Right cardiac atrium (tissue), 5 donors: ENCODE measurements at regions not wholly inside any gene's neighbourhood (a gene's known extent, or its start where the extent isn't known, plus 50 kb on each side); places are given as distances from the start of the nearest gene placed in this dataset.

Source experiments
- ATAC-seq, 2 donors: fragments of 200-7000 bp; cut with Tn5 transposase; one replicate each; pipeline versions ENCODE4 v1.8.0 to v1.9.1; 2020; ENCODE audit warnings: moderate library complexity in 2 of 2, mild to moderate bottlenecking in 1 of 2
- DNase-seq, 3 donors: peaks; one replicate each; pipeline ENCODE4 v3.0.0-alpha.2; 2020
- H3K27ac ChIP-seq: one replicate; pipeline ENCODE4 v1.5.1; 2013; ENCODE audit warnings: mild to moderate bottlenecking, low read length, control low read depth, moderate library complexity
- H3K27me3 ChIP-seq: one replicate; pipeline ENCODE4 v1.6.1; 2013; ENCODE audit not compliant: control insufficient read depth, insufficient read depth
- H3K4me1 ChIP-seq: one replicate; pipeline ENCODE4 v1.6.1; 2013; ENCODE audit warnings: low read length; ENCODE audit not compliant: control insufficient read depth, insufficient read depth
- H3K4me3 ChIP-seq: one replicate; pipeline ENCODE4 v1.5.1; 2013; ENCODE audit warnings: low read length, control low read depth
- H3K9me3 ChIP-seq: one replicate; pipeline ENCODE4 v1.6.1; 2013; ENCODE audit warnings: low read length; ENCODE audit not compliant: control insufficient read depth
- WGBS: extraction: QIAGEN DNeasy Blood & Tissue Kit; methylation state at CpG from one replicate; pipeline ENCODE4 v1.1.7; 2013; 5-methylcytosine and 5-hydroxymethylcytosine counted together
- intact Hi-C, 4 donors: fragments of 100-400 bp; cut with DNase I; formaldehyde crosslinking; loops; one replicate each; pipeline versions ENCODE4 v1.11.0 to v1.14.0; 2022 to 2023
- donor health status: healthy with polysubstance abuse.
- donor health status: DM: no; HTN: yes; CAD: no.
- donor health status: DM: no; HTN: no; CAD: no.
- donor health status: DM: no; HTN: yes; CAD: no; lungs with severe emphysema.
- donor health status: DM: yes; HTN: yes; CAD: no.

- H3K9me3 ChIP-seq: no peaks in the 10 kb centered on the region
- intact Hi-C loops: no loop called here
- WGBS: 36% methylated on average over 1 of the region's 1 CpG
- no peaks in the 10 kb centered on the region for H3K4me1 ChIP-seq
- no peaks in the 10 kb centered on the region for H3K27me3 ChIP-seq
- DNase-seq (no peak), ATAC-seq (no peak)
- no peak overlapping the region for H3K4me3 ChIP-seq
- no peak overlapping the region for H3K27ac ChIP-seq
Measured at GRCh38 chr5:109962882-109963603, 273.3 kb downstream of the MAN2A1 start.

GRCh38 chr5:109964136-109964535 is 274.4 kb downstream of the MAN2A1 start:
- Histone ChIP-seq H3K4me1 (no peaks in the 10 kb centered on the region), H3K27ac (no peak overlapping the region), H3K4me3 (no peak overlapping the region), H3K9me3 (no peaks in the 10 kb centered on the region), H3K27me3 (no peaks in the 10 kb centered on the region)
- 88% methylated on average over 3 of the region's 3 CpGs for WGBS
- intact Hi-C loops: no loop called here
- DNase-seq (no peak), ATAC-seq (no peak)

GRCh38 chr5:109965634-109966033 is 275.9 kb downstream of the MAN2A1 start:
- Histone ChIP-seq H3K27ac (no peak overlapping the region), H3K9me3 (no peaks in the 10 kb centered on the region), H3K4me3 (no peak overlapping the region), H3K4me1 (no peaks in the 10 kb centered on the region), H3K27me3 (no peaks in the 10 kb centered on the region)
- intact Hi-C loops: no loop called here
- WGBS: 76% methylated on average over 3 of the region's 3 CpGs
- ATAC-seq (no peak), DNase-seq (no peak)

- intact Hi-C loops: no loop called here
- ATAC-seq (no peak), DNase-seq (no peak)
- Histone ChIP-seq H3K4me3 (no peak overlapping the region), H3K4me1 (no peaks in the 10 kb centered on the region), H3K9me3 (no peaks in the 10 kb centered on the region), H3K27me3 (no peaks in the 10 kb centered on the region), H3K27ac (no peak overlapping the region)
- WGBS: 91% methylated on average over 1 of the region's 1 CpG
Measured at GRCh38 chr5:109971968-109972367, 282.2 kb downstream of the MAN2A1 start.

GRCh38 chr5:109981979-109982378 is 292.3 kb downstream of the MAN2A1 start:
- Histone ChIP-seq H3K4me1 (no peaks in the 10 kb centered on the region), H3K4me3 (no peak overlapping the region), H3K27ac (no peak overlapping the region), H3K9me3 (no peaks in the 10 kb centered on the region), H3K27me3 (no peaks in the 10 kb centered on the region)
- no peak for ATAC-seq
- no peak for DNase-seq
- intact Hi-C loops: no loop called here

GRCh38 chr5:109982966-109983534 is 293.3 kb downstream of the MAN2A1 start:
- Histone ChIP-seq H3K4me1 (no peaks in the 10 kb centered on the region), H3K27ac (no peak overlapping the region), H3K27me3 (no peaks in the 10 kb centered on the region), H3K9me3 (no peaks in the 10 kb centered on the region), H3K4me3 (no peak overlapping the region)
- ATAC-seq (no peak), DNase-seq (no peak)
- intact Hi-C loops: no loop called here
- 78% methylated on average over 3 of the region's 3 CpGs for WGBS

GRCh38 chr5:109986726-109987125 is 297.0 kb downstream of the MAN2A1 start:
- DNase-seq (no peak), ATAC-seq (no peak)
- no peak overlapping the region for H3K4me3 ChIP-seq
- H3K27me3 ChIP-seq: no peaks in the 10 kb centered on the region
- H3K4me1 ChIP-seq: no peaks in the 10 kb centered on the region
- no peaks in the 10 kb centered on the region for H3K9me3 ChIP-seq
- no peak overlapping the region for H3K27ac ChIP-seq
- WGBS: 80% methylated on average over 2 of the region's 2 CpGs
- intact Hi-C loops: no loop called here

- Histone ChIP-seq H3K27ac (no peak overlapping the region), H3K27me3 (no peaks in the 10 kb centered on the region), H3K4me1 (no peaks in the 10 kb centered on the region), H3K4me3 (no peak overlapping the region), H3K9me3 (no peaks in the 10 kb centered on the region)
- 0% methylated on average over 1 of the region's 1 CpG for WGBS
- no peak for ATAC-seq
- DNase-seq: no peak
- intact Hi-C loops: no loop called here
Measured at GRCh38 chr5:109987355-109987754, 297.6 kb downstream of the MAN2A1 start.

GRCh38 chr5:109987970-109988369 is 298.2 kb downstream of the MAN2A1 start:
- no peak overlapping the region for H3K4me3 ChIP-seq
- intact Hi-C loops: no loop called here

GRCh38 chr5:109989161-109989560 is 299.4 kb downstream of the MAN2A1 start:
- WGBS: 89% methylated on average over 7 of the region's 7 CpGs
- no peaks in the 10 kb centered on the region for H3K9me3 ChIP-seq
- H3K4me3 ChIP-seq: no peak overlapping the region
- H3K27ac ChIP-seq: no peak overlapping the region
- no peaks in the 10 kb centered on the region for H3K4me1 ChIP-seq
- intact Hi-C loops: no loop called here
- no peak for ATAC-seq
- no peak for DNase-seq
- no peaks in the 10 kb centered on the region for H3K27me3 ChIP-seq

More at GRCh38 chr5:109987970-109988369, 298.2 kb downstream of the MAN2A1 start:
- Histone ChIP-seq H3K9me3 (no peaks in the 10 kb centered on the region), H3K27ac (no peak overlapping the region), H3K27me3 (no peaks in the 10 kb centered on the region), H3K4me1 (no peaks in the 10 kb centered on the region)
- ATAC-seq (no peak), DNase-seq (no peak)
- WGBS: 37% methylated on average over 2 of the region's 2 CpGs

GRCh38 chr5:109989994-109990722 is 300.4 kb downstream of the MAN2A1 start:
- no peak overlapping the region for H3K27ac ChIP-seq
- intact Hi-C loops: no loop called here
- H3K9me3 ChIP-seq: no peaks in the 10 kb centered on the region
- no peak for ATAC-seq
- no peaks in the 10 kb centered on the region for H3K4me1 ChIP-seq
- no peaks in the 10 kb centered on the region for H3K27me3 ChIP-seq
- no peak for DNase-seq
- WGBS: 91% methylated on average over 4 of the region's 4 CpGs
- H3K4me3 ChIP-seq: no peak overlapping the region
